ENCODE measurements at regions not wholly inside any gene's neighbourhood (a gene's known extent, or its start where the extent isn't known, plus 50 kb on each side); places are given as distances from the start of the nearest gene placed in this dataset.

GRCh38 chr4:62928483-62928882, 1480.8 kb downstream of the TECRL start:
- Mint-ChIP-seq H3K9me3 (ENCODE audit: unreplicated experiment) (no peaks in the 10 kb centered on the region), H3K27ac (ENCODE audit: low read depth, unreplicated experiment) (no peak overlapping the region), H3K4me1 (ENCODE audit: insufficient read depth, unreplicated experiment) (peaks cover 6% of the 10 kb centered on the region), H3K4me3 (ENCODE audit: unreplicated experiment) (no peak overlapping the region), H3K36me3 (ENCODE audit: insufficient read depth, unreplicated experiment) (no peaks in the 10 kb centered on the region), H3K27me3 (ENCODE audit: insufficient read depth, unreplicated experiment) (no peaks in the 10 kb centered on the region)
- BruUV-seq (replicated peaks), result no TSS peak
- intact Hi-C loops (cut with micrococcal nuclease), result no loop called here
- CTCF ChIA-PET, result interaction anchor here (0.6 kb wide), 1 partner anchor 200 kb away, joined by 3 read pairs; no protein-coding TSS in a partner anchor
- POLR2A ChIA-PET, result no interaction called here
- no peak for DNase-seq (ENCODE audit: unreplicated experiment)
- no peak for TF ChIP-seq CTCF (IDR thresholded peaks at IDR 0.05; ENCODE audit: unreplicated experiment)

- Mint-ChIP-seq H3K9me3 (ENCODE audit: unreplicated experiment) (no peaks in the 10 kb centered on the region), H3K4me3 (ENCODE audit: unreplicated experiment) (no peak overlapping the region), H3K36me3 (ENCODE audit: insufficient read depth, unreplicated experiment) (no peaks in the 10 kb centered on the region), H3K27ac (ENCODE audit: low read depth, unreplicated experiment) (no peak overlapping the region), H3K4me1 (ENCODE audit: insufficient read depth, unreplicated experiment) (peaks cover 6% of the 10 kb centered on the region), H3K27me3 (ENCODE audit: insufficient read depth, unreplicated experiment) (no peaks in the 10 kb centered on the region)
- ChIA-PET POLR2A (no interaction called here), CTCF (interaction anchor here (0.7 kb wide), 1 partner anchor 13 kb away, joined by 4 read pairs; no protein-coding TSS in a partner anchor)
- no peak for DNase-seq (ENCODE audit: unreplicated experiment)
- TF ChIP-seq CTCF (IDR thresholded peaks at IDR 0.05; ENCODE audit: unreplicated experiment), result no peak
- BruUV-seq (replicated peaks), result no TSS peak
- intact Hi-C loops (cut with micrococcal nuclease), result no loop called here
These were observed 1481.7 kb downstream of the TECRL start for GRCh38 chr4:62927574-62927973.

GRCh38 chr4:62923783-62924182, 1485.5 kb downstream of the TECRL start:
- Mint-ChIP-seq H3K4me1 (ENCODE audit: insufficient read depth, unreplicated experiment) (peaks cover 6% of the 10 kb centered on the region), H3K9me3 (ENCODE audit: unreplicated experiment) (no peaks in the 10 kb centered on the region), H3K27me3 (ENCODE audit: insufficient read depth, unreplicated experiment) (no peaks in the 10 kb centered on the region), H3K36me3 (ENCODE audit: insufficient read depth, unreplicated experiment) (no peaks in the 10 kb centered on the region), H3K27ac (ENCODE audit: low read depth, unreplicated experiment) (no peak overlapping the region), H3K4me3 (ENCODE audit: unreplicated experiment) (no peak overlapping the region)
- no TSS peak for BruUV-seq (replicated peaks)
- DNase-seq (ENCODE audit: unreplicated experiment), result no peak
- CTCF ChIA-PET, result no interaction called here
- POLR2A ChIA-PET, result no interaction called here
- intact Hi-C loops (cut with micrococcal nuclease), result no loop called here
- no peak for TF ChIP-seq CTCF (IDR thresholded peaks at IDR 0.05; ENCODE audit: unreplicated experiment)

GRCh38 chr4:62917649-62918048, 1491.6 kb downstream of the TECRL start:
- Mint-ChIP-seq H3K36me3 (ENCODE audit: insufficient read depth, unreplicated experiment) (no peaks in the 10 kb centered on the region), H3K4me1 (ENCODE audit: insufficient read depth, unreplicated experiment) (peaks cover 5% of the 10 kb centered on the region)

More at GRCh38 chr4:62917649-62918048, 1491.6 kb downstream of the TECRL start:
- BruUV-seq (replicated peaks), result no TSS peak
- POLR2A ChIA-PET, result interaction anchor here (0.7 kb wide), 1 partner anchor 1206 kb away, joined by 4 read pairs; no protein-coding TSS in a partner anchor
- no peak overlapping the region for H3K4me3 Mint-ChIP-seq (ENCODE audit: unreplicated experiment)
- intact Hi-C loops (cut with micrococcal nuclease), result no loop called here
- H3K27me3 Mint-ChIP-seq (ENCODE audit: insufficient read depth, unreplicated experiment), result no peaks in the 10 kb centered on the region
- CTCF ChIA-PET, result interaction anchor here (0.6 kb wide), 1 partner anchor 45 kb away, joined by 3 read pairs; no protein-coding TSS in a partner anchor
- H3K27ac Mint-ChIP-seq (ENCODE audit: low read depth, unreplicated experiment), result no peak overlapping the region
- DNase-seq (ENCODE audit: unreplicated experiment), result peak; percentile 9
- TF ChIP-seq CTCF (IDR thresholded peaks at IDR 0.05; ENCODE audit: unreplicated experiment), result no peak
- no peaks in the 10 kb centered on the region for H3K9me3 Mint-ChIP-seq (ENCODE audit: unreplicated experiment)

All from MCF 10A (cell line).